ENCODE measurements at regions not wholly inside any gene's neighbourhood (a gene's known extent, or its start where the extent isn't known, plus 50 kb on each side); places are given as distances from the start of the nearest gene placed in this dataset.

- TF ChIP-seq, protein P1, sequence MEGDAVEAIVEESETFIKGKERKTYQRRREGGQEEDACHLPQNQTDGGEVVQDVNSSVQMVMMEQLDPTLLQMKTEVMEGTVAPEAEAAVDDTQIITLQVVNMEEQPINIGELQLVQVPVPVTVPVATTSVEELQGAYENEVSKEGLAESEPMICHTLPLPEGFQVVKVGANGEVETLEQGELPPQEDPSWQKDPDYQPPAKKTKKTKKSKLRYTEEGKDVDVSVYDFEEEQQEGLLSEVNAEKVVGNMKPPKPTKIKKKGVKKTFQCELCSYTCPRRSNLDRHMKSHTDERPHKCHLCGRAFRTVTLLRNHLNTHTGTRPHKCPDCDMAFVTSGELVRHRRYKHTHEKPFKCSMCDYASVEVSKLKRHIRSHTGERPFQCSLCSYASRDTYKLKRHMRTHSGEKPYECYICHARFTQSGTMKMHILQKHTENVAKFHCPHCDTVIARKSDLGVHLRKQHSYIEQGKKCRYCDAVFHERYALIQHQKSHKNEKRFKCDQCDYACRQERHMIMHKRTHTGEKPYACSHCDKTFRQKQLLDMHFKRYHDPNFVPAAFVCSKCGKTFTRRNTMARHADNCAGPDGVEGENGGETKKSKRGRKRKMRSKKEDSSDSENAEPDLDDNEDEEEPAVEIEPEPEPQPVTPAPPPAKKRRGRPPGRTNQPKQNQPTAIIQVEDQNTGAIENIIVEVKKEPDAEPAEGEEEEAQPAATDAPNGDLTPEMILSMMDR (conservative IDR thresholded peaks at IDR 0.05) = no peak
- no peak for TF ChIP-seq ZFX (IDR thresholded peaks at IDR 0.05)
Measured at GRCh38 chr7:136144182-136144581, 167.0 kb upstream of the MTPN start.

All from C4-2B (cell line).